Heart right ventricle (tissue), 16 donors: ENCODE measurements at regions not wholly inside any gene's neighbourhood (a gene's known extent, or its start where the extent isn't known, plus 50 kb on each side); places are given as distances from the start of the nearest gene placed in this dataset.

ENCODE experiments used
- ATAC-seq, 8 donors: fragments of 200-7000 bp; cut with Tn5 transposase; one replicate each; pipeline ENCODE4 v1.9.1; 2020; ENCODE audit warnings: mild to moderate bottlenecking in 8 of 8, moderate library complexity in 8 of 8, moderate number of reproducible peaks in 1 of 8
- DNase-seq, 2 donors: peaks; one replicate each; pipeline ENCODE4 v3.0.0-alpha.2; 2020
- H3K27ac ChIP-seq, 10 donors: fragments of 200-600 bp; sonication (generic) in 2 of 10; one replicate each; pipeline versions ENCODE4 v1.5.0 to v1.8.0; 2020 to 2022; ENCODE audit warnings: mild to moderate bottlenecking in 3 of 10
- H3K27me3 ChIP-seq, 7 donors: fragments of 200-600 bp; one replicate each; pipeline ENCODE4 v1.8.0; 2021 to 2022; ENCODE audit warnings: mild to moderate bottlenecking in 2 of 7
- H3K36me3 ChIP-seq, 9 donors: fragments of 200-600 bp; sonication (generic) in 1 of 9; one replicate each; pipeline versions ENCODE4 v1.5.0 to v1.8.0; 2020 to 2022; ENCODE audit warnings: mild to moderate bottlenecking in 2 of 9
- H3K4me1 ChIP-seq, 9 donors: fragments of 200-600 bp; sonication (generic) in 1 of 9; one replicate each; pipeline versions ENCODE4 v1.5.0 to v1.8.0; 2020 to 2022; ENCODE audit warnings: mild to moderate bottlenecking in 4 of 9
- H3K4me3 ChIP-seq, 10 donors: fragments of 200-600 bp; sonication (generic) in 2 of 10; one replicate each; pipeline versions ENCODE4 v1.5.0 to v1.8.0; 2020 to 2022; ENCODE audit warnings: mild to moderate bottlenecking in 7 of 10, moderate library complexity in 2 of 10
- H3K9me3 ChIP-seq, 11 donors: fragments of 200-600 bp in 10 of 11; sonication (generic) in 2 of 11; one replicate each; pipeline versions ENCODE4 v1.5.0 to v1.8.0; 2013 to 2022; ENCODE audit warnings: mild to moderate bottlenecking in 2 of 11, control low read depth in 1 of 11, moderate library complexity in 1 of 11
- CTCF ChIP-seq, 9 donors: fragments of 200-600 bp; sonication (generic) in 2 of 9; IDR thresholded peaks; one replicate each; pipeline versions ENCODE4 v1.5.0 to v1.8.0; 2021 to 2022; ENCODE audit warnings: antibody characterized with exemption in 9 of 9, mild to moderate bottlenecking in 5 of 9, moderate library complexity in 1 of 9
- WGBS, 2 donors: extraction: QIAGEN DNeasy Blood & Tissue Kit; methylation state at CpG; one replicate each; pipeline ENCODE4 v1.1.7; 2013; ENCODE audit warnings: inconsistent platforms in 1 of 2; 5-methylcytosine and 5-hydroxymethylcytosine counted together
- intact Hi-C, 10 donors: fragments of 100-400 bp; cut with DNase I; formaldehyde crosslinking; loops; one replicate each; pipeline versions ENCODE4 v1.11.1 to v1.14.2; 2022
- donor health status: Arrhythmogenic right ventricular cardiomyopathy.
- donor health status: ischemic (EF 13 %, LVEDD 7.1; RV severe dilation, severe dysfunction).
- donor health status: healthy with polysubstance abuse.
- donor health status: DM: no; HTN: yes; CAD: no.
- donor health status: DM: no; HTN: no; CAD: no.
- donor health status: ischemic (EF 25% LVEDD 6.9; RV normal size, moderate dysfunction).
- donor health status: ischemic (EF 25% LVEDD 5.7; RV mildly dilated, moderate dysfunction).
- donor health status: healthy.
- donor health status: DM: yes; HTN: yes; CAD: no.
- donor health status: Ischemic cardiomyopathy.
- donor health status: ischemic (EF 35%, LVEDD 5.7; RV mildly dilated, moderate dysfunction).
- donor health status: nonischemic (EF 11% LVEDD 7.7; RV severe dilation, severe dysfunction).
- donor health status: DM: yes; HTN: yes; CAD: no.
- donor health status: PGD.
- donor health status: ischemic (EF 29% LVEDD 5.4; RV normal size, mild dysfunction).
- donor health status: nonischemic (EF 23%, LVEDD 6.1; RV moderate dilation, normal function).

GRCh38 chr14:94879537-94879936, 109.6 kb upstream of the GSC start:
- ATAC-seq: no peak
- no peaks in the 10 kb centered on the region for H3K4me1 ChIP-seq
- no peaks in the 10 kb centered on the region for H3K9me3 ChIP-seq
- no peaks in the 10 kb centered on the region for H3K36me3 ChIP-seq
- 74 to 86% methylated on average over 5 of the region's 5 CpGs for WGBS, 2 donors
- no peak overlapping the region for H3K27ac ChIP-seq
- no peak for TF ChIP-seq CTCF (IDR thresholded peaks at IDR 0.05)
- intact Hi-C loops: no loop called here
- DNase-seq: no peak
- peaks cover 0 to 45% (median 24%) of the 10 kb centered on the region in 7 donors for H3K27me3 ChIP-seq
- H3K4me3 ChIP-seq: no peak overlapping the region

GRCh38 chr14:94876306-94876705, 106.4 kb upstream of the GSC start:
- no peak overlapping the region for H3K4me3 ChIP-seq
- WGBS, 2 donors: 31 to 40% methylated on average over 4 of the region's 4 CpGs
- TF ChIP-seq CTCF (IDR thresholded peaks at IDR 0.05): no peak
- no peak for DNase-seq
- intact Hi-C loops: no loop called here
- H3K4me1 ChIP-seq: no peaks in the 10 kb centered on the region
- no peak for ATAC-seq
- H3K36me3 ChIP-seq: no peaks in the 10 kb centered on the region
- H3K27ac ChIP-seq: no peak overlapping the region
- H3K27me3 ChIP-seq: peaks cover 0 to 66% (median 43%) of the 10 kb centered on the region in 7 donors
- no peaks in the 10 kb centered on the region for H3K9me3 ChIP-seq

GRCh38 chr14:94875256-94875655, 105.3 kb upstream of the GSC start:
- no peak overlapping the region for H3K27ac ChIP-seq
- TF ChIP-seq CTCF (IDR thresholded peaks at IDR 0.05): no peak
- H3K4me1 ChIP-seq: no peaks in the 10 kb centered on the region
- H3K36me3 ChIP-seq: no peaks in the 10 kb centered on the region
- DNase-seq (no peak), ATAC-seq (no peak)
- H3K4me3 ChIP-seq: no peak overlapping the region
- no peaks in the 10 kb centered on the region for H3K9me3 ChIP-seq
- H3K27me3 ChIP-seq: peaks cover 0 to 71% (median 43%) of the 10 kb centered on the region in 7 donors
- 38 to 47% methylated on average over 6 of the region's 6 CpGs for WGBS, 2 donors
- intact Hi-C loops: no loop called here

- no peak for TF ChIP-seq CTCF (IDR thresholded peaks at IDR 0.05)
- H3K27ac ChIP-seq: no peak overlapping the region
- ATAC-seq: no peak
- no peaks in the 10 kb centered on the region for H3K36me3 ChIP-seq
- H3K4me3 ChIP-seq: no peak overlapping the region
- H3K9me3 ChIP-seq: no peaks in the 10 kb centered on the region
- intact Hi-C loops: no loop called here
- WGBS, 2 donors: 83 to 85% methylated on average over 3 of the region's 3 CpGs
- peaks cover 0 to 6% (median 0%) of the 10 kb centered on the region in 9 donors for H3K4me1 ChIP-seq
- peaks cover 0 to 81% (median 46%) of the 10 kb centered on the region in 7 donors for H3K27me3 ChIP-seq
- DNase-seq: no peak
Observed at GRCh38 chr14:94868772-94869072, 98.8 kb upstream of the GSC start.
